Dermis microvascular lymphatic vessel endothelial cell (primary cell): ENCODE measurements at regions not wholly inside any gene's neighbourhood (a gene's known extent, or its start where the extent isn't known, plus 50 kb on each side); places are given as distances from the start of the nearest gene placed in this dataset.

ENCODE experiments used
- DNase-seq, 2 donors: peaks; one replicate each; pipeline versions ENCODE4 v3.0.0 to v3.0.0-alpha.2; 2010; ENCODE audit warnings: low read depth in 2 of 2

GRCh38 chr1:96962751-96963211, 241.2 kb downstream of the PTBP2 start:
- DNase-seq = no peak

- no peak for DNase-seq
These were observed 243.2 kb downstream of the PTBP2 start for GRCh38 chr1:96964761-96965160.

DNA sequence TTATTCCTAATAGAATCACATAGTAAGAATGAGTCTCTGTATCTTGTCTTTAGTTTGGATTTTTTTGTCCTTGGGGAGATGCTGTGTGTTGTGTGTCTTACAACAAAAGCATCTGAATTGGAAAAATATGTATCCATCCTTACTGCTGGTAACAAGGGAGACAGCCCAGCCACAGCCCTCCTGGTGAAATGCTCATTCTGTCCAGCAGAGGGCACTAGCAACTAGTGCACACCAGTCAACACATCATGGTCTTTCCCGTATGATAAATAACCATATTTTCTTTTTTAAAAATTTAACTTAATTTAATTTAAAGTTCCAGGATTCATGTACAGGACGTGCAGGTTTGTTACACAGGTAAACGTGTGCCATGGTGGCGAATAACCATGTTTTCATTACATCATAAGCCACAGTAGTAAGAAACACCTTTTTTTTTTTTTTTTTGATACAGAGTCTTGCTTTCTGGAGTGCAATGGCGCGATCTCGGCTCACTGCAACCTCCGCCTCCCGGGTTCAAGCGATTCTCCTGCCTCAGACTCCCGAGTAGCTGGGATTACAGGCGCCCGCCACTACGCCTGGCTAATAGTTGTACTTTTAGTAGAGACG, 245.1 kb downstream of the PTBP2 start:
- peak; percentile 58 to 80 for DNase-seq

GRCh38 chr1:96967311-96967710, 245.7 kb downstream of the PTBP2 start:
- no peak for DNase-seq

DNA sequence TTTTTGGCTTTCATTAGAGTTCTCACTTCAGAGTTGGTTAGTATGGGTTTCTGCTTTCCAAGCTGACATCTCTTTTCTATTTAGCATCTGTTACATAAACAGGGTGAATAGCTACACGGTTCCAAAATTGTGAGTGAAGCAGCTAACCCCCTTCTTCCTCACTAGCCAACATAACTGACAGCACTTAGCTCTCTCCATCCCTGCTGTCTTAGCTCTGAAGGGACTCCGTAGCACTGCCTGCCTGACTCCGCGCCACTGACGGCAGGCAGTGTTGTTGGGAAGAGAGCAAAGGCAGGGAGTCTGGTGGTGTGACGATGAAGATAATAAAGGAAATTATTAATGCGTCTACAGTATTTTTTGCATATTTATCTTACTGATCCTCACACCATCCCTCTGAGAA, 247.0 kb downstream of the PTBP2 start:
- DNase-seq = no peak

DNA sequence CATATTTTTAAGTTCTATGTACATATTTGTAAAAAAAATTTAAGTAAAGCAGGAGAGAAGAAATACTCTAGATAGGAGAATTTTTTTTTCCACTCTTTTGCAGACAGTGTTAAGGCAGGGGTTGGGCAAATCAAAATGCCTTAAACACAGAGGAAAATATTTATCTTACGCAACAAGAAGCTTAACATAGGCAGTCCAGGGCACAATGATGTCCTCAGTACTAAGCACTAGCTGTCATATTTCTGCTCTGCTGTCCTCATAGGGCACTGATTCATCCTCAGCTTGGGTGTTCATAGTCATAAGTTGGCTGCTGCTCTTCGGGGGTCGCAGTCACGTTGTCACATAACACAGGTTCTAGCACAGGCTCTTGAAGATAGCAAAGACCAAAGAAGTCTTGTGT, 247.4 kb downstream of the PTBP2 start:
- DNase-seq = no peak

DNA sequence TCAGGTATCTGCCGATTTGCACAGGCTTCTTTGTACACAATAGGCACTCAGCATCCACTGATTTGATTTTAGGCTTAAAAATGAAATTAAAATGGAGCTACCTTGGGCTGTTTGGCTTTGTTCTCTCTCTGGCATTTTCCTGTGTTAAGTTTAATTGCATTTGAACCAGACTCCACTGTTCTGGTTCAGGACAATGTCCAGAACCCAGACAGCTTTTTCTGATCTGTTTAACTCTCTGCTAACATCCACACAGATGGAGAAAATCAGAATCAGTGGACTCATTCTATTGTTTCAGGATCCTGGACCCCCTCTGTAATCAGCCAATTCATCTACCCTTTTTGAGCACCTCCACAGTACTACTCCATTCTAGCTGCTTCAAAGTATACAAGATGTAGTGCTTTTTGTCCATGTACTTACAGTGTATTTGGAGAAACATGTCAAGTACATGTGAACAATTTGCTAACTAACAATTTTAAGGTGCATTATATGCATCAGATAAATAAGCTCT, 248.1 kb downstream of the PTBP2 start:
- no peak for DNase-seq

DNA sequence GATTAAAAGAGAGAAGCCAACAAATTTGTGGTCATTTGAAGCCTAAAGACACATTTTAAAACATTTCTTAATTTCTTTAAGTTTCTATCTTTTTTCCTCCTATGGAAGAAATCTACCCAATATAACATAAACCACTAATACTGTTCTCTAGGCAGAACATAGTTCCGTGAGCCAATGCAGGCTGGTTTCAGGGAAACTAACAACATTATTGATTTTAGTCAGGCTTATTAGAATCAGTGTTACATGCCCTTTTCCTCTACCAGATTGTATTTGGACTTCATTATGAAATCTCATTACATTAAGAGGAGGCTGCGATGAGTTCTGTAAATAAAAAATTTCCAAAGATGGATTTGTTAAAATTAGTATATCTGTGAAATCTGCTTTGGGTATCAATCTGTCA, 249.9 kb downstream of the PTBP2 start:
- DNase-seq = no peak

DNA sequence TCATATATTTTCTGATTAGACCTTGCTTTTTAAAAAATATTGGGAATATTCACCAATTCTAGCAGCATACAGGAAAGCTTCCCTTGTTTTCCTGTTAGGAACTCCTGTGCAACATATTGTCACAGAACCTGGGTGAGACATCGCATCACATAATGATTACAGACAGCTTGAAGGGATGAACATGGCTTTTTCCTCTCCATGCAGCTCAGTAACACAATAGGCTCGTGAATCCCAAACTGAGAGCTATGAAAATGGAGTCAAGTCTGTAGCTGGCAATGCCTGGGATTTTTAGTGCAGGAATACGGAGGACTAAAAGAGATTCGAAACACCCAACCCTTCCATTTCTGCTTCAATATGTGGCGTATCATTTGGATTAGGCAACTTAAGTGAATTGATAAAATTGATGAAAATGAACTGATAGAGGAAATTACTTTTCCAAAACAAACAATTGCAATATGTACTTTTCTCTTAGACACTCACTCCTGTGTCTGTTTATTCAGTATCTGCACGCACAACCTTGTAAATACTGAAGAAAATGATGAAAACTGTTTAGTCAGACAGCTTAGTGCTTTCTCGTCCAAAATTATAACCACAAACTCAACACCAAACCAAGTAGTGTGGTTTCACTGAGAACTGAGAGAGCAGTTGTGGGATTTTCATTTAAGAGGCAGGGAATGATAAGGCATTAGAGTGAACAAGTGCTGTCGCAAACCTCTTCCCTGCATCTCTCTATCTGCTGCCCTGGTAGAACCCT, 250.4 kb downstream of the PTBP2 start:
- DNase-seq = no peak

DNA sequence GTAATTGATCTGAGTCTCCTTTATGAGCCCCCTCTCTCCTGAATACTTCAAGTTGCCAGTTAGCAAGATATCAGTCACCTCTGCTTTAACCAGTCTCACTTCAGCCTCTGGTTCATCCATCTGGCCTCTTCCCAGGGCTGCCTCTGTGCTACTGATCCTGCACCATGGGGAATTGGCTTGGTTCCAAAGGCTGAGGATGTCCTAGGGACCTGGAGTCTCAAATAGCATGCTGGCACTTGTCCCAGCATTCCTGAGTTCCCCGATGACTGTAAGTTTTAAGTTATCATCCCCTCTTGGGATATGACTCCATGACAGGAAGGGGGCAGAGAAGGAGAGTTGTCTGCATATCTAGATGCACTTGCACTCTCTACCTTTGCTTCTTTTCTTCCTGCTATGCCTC, 252.0 kb downstream of the PTBP2 start:
- DNase-seq = peak in 1 of 2 donors; percentile 5

DNA sequence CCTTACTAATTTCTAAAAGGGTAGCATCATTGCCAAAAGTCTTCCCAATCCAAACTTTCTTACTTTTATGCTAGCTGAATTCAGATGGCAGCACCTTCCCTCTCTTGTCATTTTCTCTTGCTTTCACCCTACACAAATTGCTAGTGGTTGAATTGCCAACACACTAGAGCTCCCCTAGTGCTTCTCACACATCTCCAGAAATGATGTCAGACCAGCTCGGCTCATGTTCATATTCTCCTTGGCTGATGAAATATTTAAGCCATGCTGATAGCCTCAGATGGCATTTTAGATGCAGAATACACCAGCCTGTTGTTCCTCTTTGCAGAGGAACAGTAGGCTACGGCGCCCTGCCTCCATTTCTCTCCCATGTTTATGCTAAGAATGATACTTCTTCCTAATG, 256.9 kb downstream of the PTBP2 start:
- no peak for DNase-seq

GRCh38 chr1:96978901-96979300, 257.3 kb downstream of the PTBP2 start:
- no peak for DNase-seq

DNA sequence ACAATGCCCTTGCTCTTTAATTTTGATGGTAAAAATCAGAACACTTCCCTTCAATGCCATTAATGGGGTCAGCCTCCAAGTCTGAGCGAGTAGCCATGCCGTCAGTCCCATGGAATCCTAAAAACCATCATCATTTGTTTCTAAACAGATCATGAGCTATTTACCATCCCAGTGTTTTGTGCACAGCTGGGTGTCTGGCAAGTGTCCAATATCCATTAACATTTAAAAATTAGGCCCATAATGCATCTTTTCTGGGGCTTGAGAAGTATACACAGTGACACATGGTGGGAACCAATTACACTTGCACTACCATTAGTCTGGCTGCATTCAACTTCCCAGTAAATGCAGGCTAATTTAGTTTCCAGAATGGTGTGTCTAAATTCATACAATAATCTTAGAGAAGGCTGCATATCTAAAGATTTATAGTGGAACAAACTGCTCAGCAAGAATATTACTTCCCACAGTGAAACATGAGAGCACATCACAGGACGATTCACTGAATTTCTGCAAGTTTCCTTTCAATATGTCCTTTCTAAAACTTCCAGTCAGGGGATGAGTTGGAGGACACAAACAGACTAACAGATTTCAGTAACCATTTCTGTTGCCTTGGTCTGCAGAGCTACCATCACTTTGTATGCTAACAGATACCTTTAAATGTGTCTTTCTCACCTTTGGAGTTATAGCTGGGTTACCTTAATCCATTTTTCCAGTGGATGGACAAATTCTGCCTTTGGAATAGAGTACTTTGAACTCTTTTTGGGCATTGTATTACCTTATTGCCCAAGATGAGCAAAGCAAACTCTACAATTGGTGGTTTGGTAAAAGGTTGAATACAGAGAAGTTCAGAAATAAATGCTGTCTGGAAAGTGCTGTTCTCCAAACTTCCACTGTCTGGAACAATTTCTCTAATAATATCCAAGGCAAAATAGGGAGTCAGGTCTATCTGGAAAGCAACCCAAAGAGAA, 258.0 kb downstream of the PTBP2 start:
- no peak for DNase-seq

GRCh38 chr1:96980448-96980847, 258.9 kb downstream of the PTBP2 start:
- no peak for DNase-seq

- DNase-seq = peak in 1 of 2 donors; percentile 28
These were observed 259.6 kb downstream of the PTBP2 start for GRCh38 chr1:96981181-96981580.

GRCh38 chr1:96982118-96982517, 260.5 kb downstream of the PTBP2 start:
- no peak for DNase-seq

- DNase-seq = peak in 1 of 2 donors; percentile 42
These were observed 262.3 kb downstream of the PTBP2 start for GRCh38 chr1:96983866-96984265.

DNA sequence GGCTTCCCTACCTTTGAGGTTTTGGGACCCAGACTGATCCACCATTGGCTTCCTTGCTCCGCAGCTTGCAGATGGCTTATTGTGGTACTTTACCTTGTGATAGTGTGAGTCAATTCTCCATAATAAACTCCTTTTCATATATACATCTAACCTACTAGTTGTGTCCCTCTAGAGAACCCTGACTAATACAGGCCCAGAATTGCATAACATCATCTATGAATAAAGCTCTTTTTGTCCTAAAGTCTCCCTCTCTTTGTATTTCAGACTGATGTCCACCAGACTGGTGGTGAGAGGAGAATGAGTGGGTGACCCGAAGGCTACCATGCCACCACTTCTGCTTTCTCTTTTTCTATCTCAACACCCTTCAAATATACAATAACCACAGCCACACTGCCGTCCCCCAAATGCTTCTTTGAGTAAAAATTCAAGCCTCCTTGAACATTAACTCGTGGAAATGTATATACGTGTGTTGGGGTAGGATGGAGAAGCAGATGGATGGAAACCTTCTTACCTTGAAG, 265.7 kb downstream of the PTBP2 start:
- DNase-seq = no peak

- no peak for DNase-seq
These were observed 267.7 kb downstream of the PTBP2 start for GRCh38 chr1:96989302-96989701.

DNA sequence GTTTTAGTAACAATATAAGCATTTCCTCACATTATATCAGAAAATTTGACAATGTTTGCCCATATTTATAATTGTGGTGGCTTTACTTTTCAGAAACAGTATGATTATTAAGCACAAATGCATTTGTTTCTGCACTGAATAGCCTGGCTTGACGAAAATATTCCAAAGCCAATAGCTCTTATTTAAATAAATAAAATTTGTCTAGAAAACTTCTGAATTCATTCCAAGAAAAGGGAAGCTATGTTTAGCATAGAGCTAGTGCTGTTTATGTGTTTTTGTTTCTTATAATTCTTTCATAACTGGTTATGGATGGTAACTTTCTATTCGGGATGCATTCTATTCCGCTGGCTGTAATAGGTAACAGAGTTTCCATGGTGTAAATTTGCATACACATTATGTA, 268.6 kb downstream of the PTBP2 start:
- no peak for DNase-seq

DNA sequence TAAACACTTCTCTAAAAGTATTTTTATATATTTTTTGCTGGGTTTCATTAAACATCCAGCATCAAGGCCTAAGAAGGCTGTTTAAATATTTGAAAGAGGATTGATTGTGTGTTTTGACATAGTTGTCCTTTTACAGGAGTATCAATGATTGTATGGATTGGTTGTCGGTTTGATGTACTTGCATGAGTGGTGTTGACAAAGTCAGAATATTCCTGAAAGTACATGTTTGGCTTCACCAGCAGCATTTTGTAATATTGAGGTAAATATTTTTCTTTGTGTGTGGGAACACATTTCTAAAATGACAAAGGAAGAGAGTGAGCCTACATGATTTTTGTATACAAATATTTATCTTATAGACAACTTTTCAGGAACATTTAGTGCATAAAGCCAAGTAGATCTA, 269.7 kb downstream of the PTBP2 start:
- no peak for DNase-seq

DNA sequence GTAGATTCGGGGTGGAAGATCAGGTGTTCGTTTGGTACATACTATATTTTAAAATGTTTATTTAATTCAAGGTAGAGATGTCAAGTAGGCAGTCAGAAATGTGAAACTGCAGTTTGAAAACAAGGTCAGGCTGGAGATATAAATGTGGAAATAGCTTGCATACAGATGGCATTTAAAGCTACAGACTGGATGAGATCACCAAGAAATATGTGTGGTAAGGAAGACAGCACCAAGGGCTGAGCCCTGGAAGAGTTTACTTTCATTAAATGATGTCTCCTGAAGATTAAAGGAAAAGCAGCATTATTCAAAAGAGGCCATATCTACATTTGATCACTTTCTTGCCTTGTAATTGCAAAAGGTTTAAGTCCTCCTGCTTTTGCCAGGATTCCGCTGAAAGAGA, 271.3 kb downstream of the PTBP2 start:
- no peak for DNase-seq
